ENCODE measurements at regions not wholly inside any gene's neighbourhood (a gene's known extent, or its start where the extent isn't known, plus 50 kb on each side); places are given as distances from the start of the nearest gene placed in this dataset.
"Not testable (repeated sequence)": the region's sequence is repeated elsewhere in the genome, so short reads cannot be mapped to it uniquely, and the experiment has no call there.

GRCh38 chr6:163889904-163890514 lies 475.5 kb downstream of the QKI start:
- DNase-seq: no peak

- no peak for DNase-seq
These were observed 473.7 kb downstream of the QKI start for GRCh38 chr6:163888030-163888819.

- DNase-seq: no peak
These were observed 471.9 kb downstream of the QKI start for GRCh38 chr6:163886428-163886827.

DNA sequence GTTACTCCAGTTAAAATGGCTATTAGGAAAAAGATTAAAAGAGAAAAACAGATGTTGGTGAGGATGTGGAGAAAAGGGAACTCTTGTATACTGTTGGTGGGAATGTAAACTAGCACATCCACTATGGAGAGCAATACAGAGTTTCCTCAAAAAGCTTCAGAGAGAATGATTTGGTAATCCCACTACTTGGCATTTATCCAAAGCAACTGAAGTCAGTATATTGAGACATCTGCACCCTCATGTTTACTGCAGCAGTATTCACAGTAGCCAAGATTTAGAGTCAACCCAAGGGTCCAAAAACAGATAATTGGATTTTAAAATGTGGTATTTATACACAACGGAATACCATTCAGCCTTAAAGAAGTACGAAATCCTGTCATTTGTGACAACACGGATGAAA lies 469.5 kb downstream of the QKI start:
- no peak for DNase-seq

DNA sequence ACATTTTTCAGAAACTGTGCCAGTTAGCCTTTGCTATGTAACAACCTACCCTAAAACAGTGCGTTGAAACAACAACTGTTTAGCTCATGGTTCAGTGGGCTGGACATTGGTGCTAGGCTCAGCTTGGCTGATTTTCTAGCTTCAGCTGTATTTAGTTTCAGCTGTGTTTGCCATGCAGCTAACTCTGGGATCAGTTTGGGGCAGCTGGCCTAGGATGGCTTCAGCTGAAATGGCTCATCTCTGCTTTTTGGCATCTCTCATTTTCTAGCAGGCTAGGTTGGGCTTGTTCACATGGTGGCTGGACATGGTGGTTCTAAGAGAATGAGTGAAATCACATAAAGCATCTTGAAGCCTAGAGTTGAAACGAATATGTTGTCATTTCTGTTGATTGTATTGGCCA lies 464.2 kb downstream of the QKI start:
- no peak for DNase-seq

DNA sequence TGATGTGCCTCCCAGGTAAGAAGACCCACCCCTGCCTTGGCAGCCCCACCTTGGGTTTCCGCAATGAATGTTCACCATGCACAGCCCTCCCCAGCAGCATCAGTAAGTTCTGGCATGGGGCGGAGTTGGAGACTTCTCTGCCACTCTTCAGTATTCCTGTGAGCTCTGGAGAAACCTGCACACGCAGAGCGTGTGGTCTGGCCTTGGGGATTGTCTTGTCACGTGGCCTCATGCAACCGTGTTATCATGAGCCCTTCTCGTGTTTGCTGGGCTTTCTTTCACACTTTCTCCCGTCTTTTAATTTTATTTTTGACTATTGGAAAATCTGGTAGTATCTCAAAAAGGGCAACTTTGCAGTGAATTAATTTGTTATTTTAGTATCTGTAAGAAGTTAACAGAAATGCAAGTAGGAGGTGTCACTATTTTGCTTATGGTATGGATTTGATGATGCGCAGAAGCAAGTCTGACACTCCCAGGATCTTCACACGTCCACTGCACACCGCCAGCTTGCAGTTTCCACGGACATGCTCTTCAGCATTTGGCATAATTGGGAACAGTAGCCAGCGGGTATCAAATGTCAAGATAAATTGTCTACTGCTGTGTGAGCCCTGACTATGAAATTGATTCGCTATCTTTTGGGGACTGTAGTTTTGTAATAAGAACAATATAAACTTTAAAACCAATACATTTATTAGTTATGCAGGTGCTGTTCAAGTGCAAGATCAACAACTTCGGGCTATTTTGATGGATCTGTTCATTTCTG lies 463.5 kb downstream of the QKI start:
- DNase-seq: no peak

- no peak for DNase-seq
These were observed 461.9 kb downstream of the QKI start for GRCh38 chr6:163876391-163876790.

DNA sequence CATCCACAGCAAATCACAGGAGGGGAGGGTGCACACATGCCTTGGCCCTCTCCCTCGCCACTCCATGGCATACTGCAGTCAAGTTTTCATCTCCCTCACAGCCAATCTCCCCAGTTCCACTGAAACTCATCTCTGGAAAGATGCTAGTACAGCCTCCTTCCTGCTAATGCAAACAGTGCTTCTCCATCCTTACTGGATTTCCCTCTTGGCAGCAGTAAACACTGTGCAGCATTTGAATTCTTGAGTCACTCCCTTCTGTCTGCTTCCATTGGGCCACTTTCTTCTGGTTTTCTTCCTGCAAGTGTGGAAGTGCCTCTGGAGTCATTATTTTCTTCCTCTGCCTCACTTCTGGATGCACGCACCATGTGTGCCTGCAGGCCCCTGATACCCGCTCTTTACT lies 460.3 kb downstream of the QKI start:
- no peak for DNase-seq

DNA sequence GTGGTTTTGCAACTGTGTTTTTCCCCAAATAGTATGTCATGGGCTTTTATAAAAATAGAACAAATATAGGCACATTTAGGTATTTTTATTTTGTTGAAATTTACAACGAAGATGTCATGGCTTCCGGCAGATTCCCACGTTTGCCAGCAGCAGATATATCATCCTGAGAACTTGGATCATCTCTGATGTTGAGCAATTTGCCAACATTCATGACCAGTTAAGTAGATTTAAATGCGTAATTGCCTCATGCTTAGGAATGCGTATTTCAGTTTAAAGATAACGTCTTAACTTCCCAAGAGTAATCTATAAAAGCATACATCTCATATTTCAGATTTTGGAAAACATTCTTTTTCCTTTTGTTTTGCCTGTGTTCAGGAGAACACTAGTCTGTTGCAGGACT lies 457.8 kb downstream of the QKI start:
- DNase-seq: no peak

GRCh38 chr6:163871616-163872015 lies 457.1 kb downstream of the QKI start:
- no peak for DNase-seq

- no peak for DNase-seq
These were observed 453.2 kb downstream of the QKI start for GRCh38 chr6:163867518-163868292.

- DNase-seq: no peak
These were observed 451.7 kb downstream of the QKI start for GRCh38 chr6:163866192-163866591.

- no peak for DNase-seq
These were observed 449.0 kb downstream of the QKI start for GRCh38 chr6:163863565-163863964.

GRCh38 chr6:163862701-163863100 lies 448.2 kb downstream of the QKI start:
- no peak for DNase-seq

DNA sequence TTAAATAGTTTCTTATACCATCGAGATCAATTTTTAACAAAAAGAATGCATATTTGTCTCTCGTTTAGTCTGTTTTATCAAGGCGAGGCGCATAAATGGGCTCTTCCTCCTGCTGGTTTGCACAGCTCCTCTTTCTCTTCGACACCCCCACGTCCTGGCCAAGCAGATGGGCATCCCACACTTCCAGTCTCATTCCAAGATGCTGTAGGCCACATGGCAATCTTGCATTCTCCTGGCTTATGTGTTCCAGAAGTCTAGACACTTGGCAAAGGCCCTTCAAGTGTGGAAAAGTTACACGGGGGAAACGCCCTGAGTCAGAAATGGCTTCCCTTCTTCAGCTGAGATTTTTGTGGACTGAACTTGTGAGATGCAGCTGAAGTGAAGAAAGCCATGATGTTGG lies 447.1 kb downstream of the QKI start:
- DNase-seq: no peak

DNA sequence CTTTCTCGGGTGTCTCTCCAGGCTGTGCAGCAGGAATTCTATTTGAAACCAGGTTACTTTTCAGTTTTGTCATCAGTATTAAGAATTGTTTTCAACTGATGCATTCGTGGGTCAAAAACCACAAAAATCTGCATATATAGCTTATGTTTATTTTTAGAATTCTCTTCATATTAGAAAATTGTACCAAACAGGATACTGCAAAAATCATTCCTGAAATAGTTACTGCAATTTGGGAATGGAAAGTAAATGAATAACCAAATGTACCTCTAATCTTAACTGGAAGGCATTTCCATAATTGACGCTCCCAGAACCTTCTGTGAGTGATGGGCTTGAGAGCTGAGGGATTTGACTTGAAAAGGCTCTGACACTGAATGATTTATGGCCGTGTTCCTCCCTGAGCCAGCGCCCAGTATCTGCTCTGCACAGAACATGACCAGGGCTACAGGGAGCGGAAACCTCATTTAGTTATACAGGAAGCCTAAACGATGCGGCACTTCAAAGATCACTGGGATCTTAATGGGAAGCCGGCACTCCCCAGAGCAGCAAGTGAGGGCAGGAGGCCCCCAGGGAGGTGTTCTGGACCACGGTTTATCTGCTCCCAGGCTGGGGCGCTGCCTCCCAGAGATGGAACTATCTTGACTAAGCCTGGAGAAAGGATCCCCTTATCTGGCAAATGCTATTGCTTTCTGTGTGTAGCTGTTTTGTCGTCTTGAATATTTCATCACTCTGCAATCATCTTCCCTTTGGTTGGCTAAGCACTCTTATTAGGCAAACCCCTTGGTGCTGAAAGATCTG lies 446.0 kb downstream of the QKI start:
- no peak for DNase-seq

GRCh38 chr6:163858870-163859269 lies 444.4 kb downstream of the QKI start:
- DNase-seq: not testable (repeated sequence)

DNA sequence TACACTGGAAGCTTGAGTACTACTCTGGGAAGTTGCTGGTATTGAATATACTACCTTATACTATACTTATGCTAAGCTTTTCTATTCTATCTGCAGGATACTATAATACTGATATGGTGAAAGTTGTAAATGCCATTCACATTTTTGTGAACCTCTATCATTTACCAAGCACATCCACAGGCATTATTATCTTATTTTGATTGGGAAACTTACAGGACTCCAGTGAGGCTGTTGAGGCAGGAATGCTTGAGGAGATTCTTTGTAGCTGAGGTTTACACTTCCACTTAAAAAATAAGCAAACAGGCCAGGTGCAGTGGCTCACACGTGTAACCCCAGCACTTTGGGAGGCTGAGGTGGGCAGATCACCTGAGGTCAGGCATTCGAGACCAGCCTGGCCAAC lies 442.9 kb downstream of the QKI start:
- DNase-seq: no peak

- DNase-seq: no peak
These were observed 436.4 kb downstream of the QKI start for GRCh38 chr6:163850874-163851273.

- no peak for DNase-seq
These were observed 430.2 kb downstream of the QKI start for GRCh38 chr6:163844761-163845160.

GRCh38 chr6:163844357-163844756 lies 429.8 kb downstream of the QKI start:
- no peak for DNase-seq

- DNase-seq: no peak
These were observed 428.7 kb downstream of the QKI start for GRCh38 chr6:163843218-163843617.
